Fibroblast of skin of left biceps (primary cell): ENCODE measurements at regions not wholly inside any gene's neighbourhood (a gene's known extent, or its start where the extent isn't known, plus 50 kb on each side); places are given as distances from the start of the nearest gene placed in this dataset.
"Not testable (repeated sequence)": the region's sequence is repeated elsewhere in the genome, so short reads cannot be mapped to it uniquely, and the experiment has no call there.

Experiments used
- DNase-seq, 2 experiments: peaks; one replicate each; pipeline ENCODE4 v3.0.0-alpha.2; 2013; ENCODE audit warnings: low read depth in 2 of 2

- no peak for DNase-seq
These were observed 304.8 kb upstream of the STAC start for GRCh38 chr3:36075491-36075890.

DNA sequence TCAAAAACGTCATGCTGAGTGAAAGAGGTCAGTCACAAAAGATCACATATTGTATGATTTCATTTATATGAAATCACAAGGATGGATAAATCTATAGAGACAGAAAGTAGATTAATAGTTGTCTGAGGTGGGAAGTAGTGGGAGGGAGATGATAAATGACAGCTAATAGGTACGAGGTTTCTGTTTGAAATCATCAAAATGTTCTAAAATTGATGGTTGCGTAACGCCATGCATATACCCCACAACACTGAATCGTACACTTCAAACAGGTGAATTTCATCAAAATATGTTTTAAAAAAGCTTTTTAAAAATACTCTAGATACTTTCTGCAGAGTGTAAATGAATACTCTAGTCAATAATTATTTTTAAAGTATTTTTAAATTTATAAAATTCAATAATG lies 303.0 kb upstream of the STAC start:
- DNase-seq: no peak

- DNase-seq: not testable (repeated sequence)
These were observed 297.3 kb upstream of the STAC start for GRCh38 chr3:36082958-36083357.

DNA sequence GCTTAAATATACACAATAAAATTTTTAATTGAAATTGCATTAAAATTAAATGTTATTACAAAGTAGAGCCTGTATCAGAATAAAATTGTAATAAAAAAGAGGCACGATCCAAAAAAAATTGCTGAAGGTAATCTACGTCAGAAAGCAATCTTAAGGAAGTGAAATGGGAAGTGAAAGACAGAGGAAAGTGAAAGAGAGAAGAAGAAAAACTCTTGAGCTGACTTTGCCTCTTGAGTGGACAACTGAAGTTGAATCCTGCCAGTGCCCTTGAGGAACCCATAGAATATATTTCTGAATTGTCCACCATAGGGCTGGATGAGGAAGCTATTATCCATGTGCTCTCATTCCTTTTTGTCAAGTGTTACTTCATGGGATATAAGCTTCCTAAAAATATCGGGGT lies 285.1 kb upstream of the STAC start:
- no peak for DNase-seq

- DNase-seq: no peak
These were observed 283.1 kb upstream of the STAC start for GRCh38 chr3:36097209-36097608.

DNA sequence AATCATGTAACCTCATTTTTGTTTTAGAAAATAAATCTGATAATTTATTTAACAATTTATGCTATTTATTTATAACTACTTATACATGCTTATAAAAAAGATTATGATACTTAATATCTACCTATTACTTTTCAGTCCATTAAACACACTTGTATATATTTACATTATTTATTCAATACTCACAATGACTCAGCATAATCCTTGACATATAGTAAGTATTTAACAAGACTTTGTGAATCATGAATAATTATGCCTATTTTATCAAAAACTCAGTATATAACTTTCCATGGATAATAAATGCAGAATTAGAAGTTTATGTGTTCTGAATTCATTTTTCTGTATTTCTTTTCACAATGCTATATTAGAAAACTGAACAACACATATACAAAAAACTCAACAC lies 266.0 kb upstream of the STAC start:
- no peak for DNase-seq

- peak; percentile 13 to 16 for DNase-seq
These were observed 256.0 kb upstream of the STAC start for GRCh38 chr3:36124118-36124796.

- no peak for DNase-seq
These were observed 248.1 kb upstream of the STAC start for GRCh38 chr3:36132214-36132613.

- no peak for DNase-seq
These were observed 244.4 kb upstream of the STAC start for GRCh38 chr3:36135863-36136262.

DNA sequence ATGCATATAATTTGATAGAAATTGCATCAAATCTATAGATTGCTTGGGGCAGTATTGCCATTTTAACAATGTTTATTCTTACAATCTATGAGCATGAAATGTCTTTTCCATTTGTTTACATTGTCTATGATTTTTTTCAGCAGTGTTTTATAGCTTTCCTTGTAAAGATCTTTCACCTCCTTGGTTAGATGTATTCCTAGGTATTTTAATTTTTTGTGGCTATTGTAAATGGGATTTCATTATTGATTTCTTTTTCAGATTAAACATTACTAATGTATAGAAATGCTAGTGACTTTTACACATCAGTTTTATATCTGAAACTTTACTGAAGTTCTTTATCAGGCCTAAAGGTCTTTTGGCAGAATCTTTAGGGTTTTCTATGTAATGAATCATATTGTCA lies 237.6 kb upstream of the STAC start:
- DNase-seq: no peak

- no peak for DNase-seq
These were observed 233.9 kb upstream of the STAC start for GRCh38 chr3:36146404-36146803.

GRCh38 chr3:36147934-36148558 lies 232.3 kb upstream of the STAC start:
- DNase-seq: no peak

DNA sequence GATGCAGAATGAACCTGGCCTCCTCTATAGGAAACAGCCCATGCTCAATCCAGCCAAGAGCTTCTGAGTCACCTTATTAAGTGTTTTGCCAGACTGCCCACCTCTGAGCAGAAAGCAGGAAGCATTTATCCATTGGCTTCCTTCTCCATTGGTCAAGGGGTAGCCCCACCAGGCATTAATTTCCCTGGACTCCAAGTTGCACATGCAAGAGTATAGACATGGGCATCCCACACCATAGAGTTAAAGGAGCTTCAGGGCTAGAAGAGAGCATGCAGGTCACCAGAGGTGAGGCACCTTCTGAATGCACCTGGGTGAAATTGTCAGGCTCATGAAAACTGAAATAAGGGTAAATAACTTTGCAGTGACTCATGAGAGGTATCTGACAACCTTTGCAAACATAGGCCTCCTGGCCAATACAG lies 230.8 kb upstream of the STAC start:
- no peak for DNase-seq

- DNase-seq: no peak
These were observed 224.8 kb upstream of the STAC start for GRCh38 chr3:36155515-36155914.

- no peak for DNase-seq
These were observed 215.9 kb upstream of the STAC start for GRCh38 chr3:36164400-36164799.

- DNase-seq: no peak
These were observed 214.6 kb upstream of the STAC start for GRCh38 chr3:36165509-36166290.

DNA sequence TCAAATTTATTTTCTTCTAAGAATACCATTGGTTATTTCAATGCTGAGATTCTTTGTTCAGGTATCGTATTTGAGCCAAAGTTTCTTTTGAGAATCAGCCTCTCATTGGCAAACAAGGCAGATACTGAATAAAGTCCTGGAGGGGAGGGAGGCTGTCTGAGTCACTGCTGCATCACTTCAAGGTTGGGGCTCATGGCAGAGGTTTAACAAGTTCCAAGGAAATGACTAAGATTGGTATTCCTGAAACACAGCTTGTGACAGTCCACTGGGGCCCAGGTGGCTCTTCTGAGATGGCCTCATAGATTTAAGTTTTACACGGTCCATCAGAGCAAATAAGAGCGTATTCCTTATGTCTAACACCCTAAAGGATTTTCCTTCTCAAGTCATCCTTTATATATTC lies 213.8 kb upstream of the STAC start:
- peak; percentile 17 to 24 for DNase-seq

- DNase-seq: no peak
These were observed 207.6 kb upstream of the STAC start for GRCh38 chr3:36172699-36173098.

DNA sequence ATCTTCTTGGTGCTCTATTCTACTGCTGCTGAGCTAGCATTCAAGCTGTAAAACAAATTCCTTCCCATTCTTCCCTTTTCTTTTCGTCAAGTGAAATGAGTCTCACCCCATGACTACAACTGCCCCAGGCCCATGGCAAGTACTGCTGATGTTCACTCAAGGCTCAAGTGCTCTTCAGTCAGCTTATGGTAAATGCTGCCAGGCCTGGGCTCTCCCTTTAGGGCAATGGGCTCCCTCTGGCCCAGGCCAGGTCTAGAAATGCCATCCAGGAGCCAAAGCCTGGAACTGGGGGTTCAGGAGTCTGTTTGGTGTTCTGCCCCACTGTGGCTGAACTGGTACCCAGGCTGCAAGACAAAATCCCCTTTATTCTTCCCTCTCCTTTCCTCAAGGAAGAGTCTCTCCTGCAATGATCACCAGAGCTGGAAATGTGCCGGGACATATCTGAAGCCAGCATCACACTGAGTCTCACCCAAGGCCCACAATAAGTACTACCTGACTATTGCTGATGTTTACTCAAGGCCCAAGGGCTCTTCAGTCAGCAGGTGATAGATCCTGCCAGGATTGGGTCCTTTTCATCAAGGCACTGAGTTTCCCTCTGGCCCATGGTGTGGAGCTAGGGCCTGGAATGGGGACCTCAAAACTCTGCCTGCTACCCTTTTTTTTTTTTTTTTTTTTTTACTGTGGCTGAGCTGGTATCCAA lies 205.0 kb upstream of the STAC start:
- DNase-seq: no peak

GRCh38 chr3:36175916-36176461 lies 204.3 kb upstream of the STAC start:
- no peak for DNase-seq

- DNase-seq: peak in 1 of 2 experiments; percentile 8
These were observed 202.3 kb upstream of the STAC start for GRCh38 chr3:36178018-36178417.

- no peak for DNase-seq
These were observed 198.3 kb upstream of the STAC start for GRCh38 chr3:36182024-36182423.
